NCI-H1436 (cell line): ENCODE measurements at regions not wholly inside any gene's neighbourhood (a gene's known extent, or its start where the extent isn't known, plus 50 kb on each side); places are given as distances from the start of the nearest gene placed in this dataset.
"Not testable (repeated sequence)": the region's sequence is repeated elsewhere in the genome, so short reads cannot be mapped to it uniquely, and the experiment has no call there.

ENCODE experiments used
- DNase-seq: peaks from one replicate; lab custom pipeline; 2025; lab: John Stamatoyannopoulos, UW

DNA sequence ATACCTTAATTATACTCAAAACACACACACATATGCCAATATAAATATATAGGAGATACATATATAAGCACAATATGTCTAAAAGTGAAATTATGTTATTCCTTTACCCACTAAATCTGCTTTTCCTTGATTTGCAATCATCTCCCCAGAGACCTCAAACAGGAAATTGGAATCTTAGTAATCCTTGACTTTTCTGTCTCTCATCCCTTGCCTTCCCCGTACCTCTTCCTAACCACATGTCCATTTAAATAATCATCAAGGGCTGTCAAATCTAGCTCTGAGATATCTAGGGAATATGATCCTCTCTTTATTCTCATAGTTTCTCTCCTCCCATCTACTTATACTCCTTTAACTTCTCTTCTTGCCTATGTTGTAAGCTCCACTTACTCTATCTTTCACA, 336.6 kb downstream of the HGF start:
- DNase-seq: no peak

DNA sequence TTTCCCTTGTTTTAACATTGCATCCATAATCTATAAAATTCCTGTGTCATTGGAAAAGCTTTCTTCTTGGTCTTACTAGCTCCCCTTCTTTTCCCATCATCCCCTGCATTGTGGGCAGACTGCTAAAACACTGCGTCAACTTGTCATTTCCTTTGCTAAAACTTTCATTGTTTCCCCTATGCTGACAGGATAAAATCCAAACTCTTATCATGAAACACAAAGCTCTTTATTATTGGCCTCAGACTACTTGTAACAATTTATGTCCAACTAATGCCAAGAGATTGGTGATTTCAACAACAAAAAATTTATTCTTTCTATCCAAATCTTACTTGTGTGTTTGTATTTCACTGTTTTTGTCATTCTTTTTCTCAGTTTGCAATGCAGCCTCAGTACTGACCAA, 339.1 kb downstream of the HGF start:
- no peak for DNase-seq

DNA sequence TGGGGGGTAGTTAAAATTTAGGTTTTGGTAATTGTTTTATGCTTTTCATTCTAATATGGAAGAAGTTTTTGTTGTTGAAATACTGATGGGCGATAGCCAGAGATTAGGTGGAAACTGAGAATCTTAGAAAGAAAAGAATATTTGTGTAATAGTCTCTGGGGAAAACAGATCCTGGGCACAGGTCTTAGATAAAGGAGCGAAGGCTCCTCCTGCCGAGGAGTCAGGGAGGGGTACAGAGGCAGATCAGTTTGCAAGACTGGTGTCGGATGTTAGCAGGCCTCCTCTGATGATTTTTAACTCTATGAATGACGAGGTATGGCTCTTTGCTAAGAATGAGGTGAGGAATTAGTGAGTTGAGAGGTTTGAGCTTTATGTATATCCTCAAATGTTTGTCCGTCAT, 339.7 kb downstream of the HGF start:
- DNase-seq: no peak

DNA sequence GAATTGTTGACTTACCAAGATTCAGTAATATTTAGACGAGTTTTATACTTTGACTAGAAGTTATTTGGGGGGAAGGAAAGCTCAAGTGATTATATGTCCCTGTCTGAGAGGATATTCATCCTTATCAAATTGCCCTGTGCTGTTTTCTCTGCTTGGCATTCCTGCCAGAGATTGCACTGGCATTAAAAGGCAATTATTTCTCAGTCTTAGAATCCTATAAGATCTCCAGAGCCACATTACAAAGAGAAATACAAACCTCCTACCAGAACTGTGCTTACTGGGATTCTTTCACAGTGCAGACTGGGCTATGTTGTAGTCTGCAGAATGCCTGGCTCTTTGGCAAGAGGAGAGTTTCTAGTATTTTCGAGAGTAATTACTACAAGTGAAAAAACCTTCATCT, 342.4 kb downstream of the HGF start:
- no peak for DNase-seq

DNA sequence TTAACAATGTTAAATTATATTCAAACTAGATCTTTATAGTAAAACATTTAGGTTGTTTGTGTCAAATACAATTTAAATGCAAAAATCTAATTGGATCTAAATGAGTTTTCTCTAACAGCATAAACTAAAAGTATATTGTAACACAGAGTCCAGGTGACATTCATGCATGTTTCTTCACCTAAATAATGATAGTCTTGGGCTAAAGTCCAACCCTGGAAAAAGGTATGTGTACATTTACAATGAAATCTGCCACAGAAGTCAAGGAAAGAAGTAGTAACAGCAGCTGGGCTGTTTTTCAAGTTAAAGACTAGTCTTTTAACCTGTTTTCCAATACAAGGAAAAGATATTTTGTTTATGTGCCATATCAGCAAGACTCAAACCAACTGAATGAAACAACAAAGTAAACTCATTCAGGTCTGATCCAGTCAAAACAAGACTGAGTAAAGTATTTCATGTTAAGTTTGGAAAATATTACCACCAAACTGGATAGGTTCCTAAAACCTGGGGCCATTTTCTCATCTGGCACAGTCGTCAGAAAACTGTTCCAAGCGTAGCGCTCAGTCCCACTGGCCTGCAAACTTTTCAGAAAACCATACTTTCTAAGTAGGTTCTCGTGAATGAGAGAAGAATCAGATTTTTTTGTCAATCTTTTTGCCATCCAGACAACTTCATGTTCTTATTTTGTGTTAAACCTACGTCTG, 349.2 kb downstream of the HGF start:
- DNase-seq: no peak

DNA sequence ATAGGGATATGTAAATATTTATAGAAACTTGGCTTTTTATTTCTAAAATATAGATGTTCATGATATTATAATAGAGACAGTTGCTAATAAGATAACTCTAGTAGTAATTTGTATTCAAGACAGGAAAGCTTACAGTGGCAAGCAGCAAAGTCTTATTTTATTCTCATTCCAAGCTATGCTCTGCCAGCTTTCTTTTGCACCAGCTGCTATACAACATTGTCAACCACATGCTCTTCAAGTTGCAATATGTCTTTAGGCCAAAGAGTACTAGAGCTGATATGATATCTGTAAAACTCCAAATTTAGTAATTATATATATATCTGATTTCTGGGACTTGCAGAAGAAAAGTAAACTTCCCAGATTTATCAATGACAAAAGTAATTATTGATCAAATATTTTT, 350.1 kb downstream of the HGF start:
- DNase-seq: no peak

DNA sequence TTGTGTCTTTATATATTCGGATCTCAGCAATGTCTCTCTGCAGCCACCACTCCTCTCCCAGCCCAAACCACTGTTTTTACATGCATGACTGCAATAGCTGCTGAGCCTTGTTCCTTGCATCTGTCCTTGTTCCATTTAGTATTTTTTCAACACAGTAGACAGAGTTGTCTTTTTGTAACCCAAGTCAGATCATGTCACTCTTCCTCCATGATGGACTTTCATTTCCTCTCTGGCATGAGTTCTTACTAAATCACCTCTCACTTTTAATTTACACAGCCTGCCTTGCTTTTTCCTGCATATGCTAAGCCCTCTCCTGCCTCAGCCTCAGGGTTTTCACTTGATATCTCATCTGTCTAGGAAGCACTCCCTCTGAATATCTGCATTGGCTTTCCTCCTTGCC, 353.2 kb downstream of the HGF start:
- no peak for DNase-seq

DNA sequence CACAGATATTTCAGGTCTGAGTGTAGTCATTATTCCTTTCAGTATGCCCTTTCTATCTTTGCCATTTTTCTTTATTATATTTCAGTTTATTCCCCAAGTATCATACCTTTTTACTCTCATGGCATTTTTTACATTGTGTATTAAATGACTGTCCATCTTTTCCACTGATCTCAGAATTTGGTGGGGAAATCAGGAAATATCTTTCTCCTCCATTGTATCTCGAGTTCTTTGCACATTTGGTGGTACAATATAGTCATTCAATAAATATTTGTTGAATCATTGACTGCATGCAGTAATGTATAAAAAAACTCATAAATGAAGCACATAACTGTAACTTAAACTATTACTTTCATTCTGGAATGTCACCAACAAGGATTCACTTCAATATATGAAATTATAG, 354.7 kb downstream of the HGF start:
- DNase-seq: no peak

DNA sequence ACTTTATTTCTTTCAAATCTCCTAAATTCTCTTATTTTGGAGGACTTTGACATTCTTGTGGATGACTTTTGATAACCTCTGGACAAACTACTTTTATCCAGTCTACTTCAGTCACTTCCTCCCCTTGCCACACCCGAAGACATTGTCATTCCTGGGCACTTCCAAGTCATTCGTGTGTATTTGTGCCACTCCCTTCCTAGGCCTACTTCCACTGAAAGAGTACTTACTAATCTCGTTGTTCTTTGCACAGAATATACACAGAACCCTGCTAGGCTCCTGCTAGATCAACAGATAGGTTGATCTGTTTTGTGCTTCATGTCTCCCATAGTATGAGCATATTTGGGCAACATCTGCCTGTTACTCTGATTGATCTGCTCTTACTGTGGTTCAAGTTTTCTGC, 355.4 kb downstream of the HGF start:
- DNase-seq: no peak

DNA sequence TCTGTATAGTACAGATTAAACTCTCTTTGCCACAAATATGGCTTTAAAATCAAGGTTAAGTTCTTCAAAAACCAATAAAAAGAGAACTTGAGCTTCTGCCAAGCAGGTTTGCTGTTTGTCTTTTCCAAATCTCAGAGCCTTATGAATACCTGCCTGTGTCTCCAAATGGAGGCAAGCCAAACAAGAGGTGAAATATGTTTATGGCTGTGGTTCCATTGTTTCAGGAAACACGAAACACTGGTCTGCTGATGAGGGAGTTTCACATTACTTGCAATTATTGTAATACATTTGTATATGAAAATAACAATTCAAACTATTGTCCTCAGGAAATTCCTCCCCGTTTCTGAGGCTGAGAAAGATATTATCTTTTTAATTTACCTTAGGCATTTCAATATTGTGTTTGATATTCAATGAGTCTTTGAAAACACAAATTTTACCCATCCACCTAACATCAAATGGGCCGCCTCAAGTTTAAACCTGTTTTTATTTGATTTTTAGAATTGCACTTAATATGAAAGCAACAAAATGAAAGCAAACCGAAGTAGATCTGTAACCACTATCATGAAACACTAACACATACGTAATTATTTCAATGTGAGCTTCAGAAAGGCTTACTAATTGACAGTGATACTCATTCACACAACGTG, 359.3 kb downstream of the HGF start:
- no peak for DNase-seq

DNA sequence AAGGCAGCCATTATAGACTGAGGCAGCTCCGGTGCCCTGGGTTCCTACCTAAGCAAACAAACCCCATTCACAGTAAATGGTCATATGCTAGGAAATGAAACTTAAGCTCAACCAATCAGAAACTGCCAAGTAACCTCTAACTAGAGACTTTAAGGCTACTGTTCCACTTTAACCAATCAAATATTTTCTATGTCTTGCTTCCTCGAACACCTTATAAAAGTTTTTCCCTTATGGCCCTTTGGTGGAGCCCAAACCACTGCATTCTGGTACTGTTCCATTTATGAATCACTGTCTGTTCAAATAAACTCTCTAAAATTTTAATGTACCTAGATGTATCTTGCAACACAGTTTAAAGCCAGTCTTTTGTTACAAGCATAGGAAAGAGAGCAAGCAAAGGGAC, 361.1 kb downstream of the HGF start:
- DNase-seq: no peak

DNA sequence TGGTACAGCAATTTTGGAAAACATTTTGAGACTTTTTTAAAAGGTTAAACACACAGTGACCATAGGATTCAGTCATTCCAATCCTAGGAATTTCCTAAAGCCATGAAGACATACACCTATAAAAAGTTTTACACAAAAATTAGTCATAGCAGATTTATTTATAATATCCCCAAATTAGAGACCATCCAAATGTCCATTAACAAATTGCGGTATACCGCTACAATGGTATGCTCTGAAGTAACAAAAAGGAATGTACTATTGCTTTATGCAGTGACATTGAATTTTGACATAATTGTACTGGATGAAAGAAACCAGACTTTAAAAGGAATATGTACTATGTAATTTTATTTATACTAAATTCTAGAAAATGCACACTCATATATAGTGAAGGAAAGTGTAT, 362.8 kb downstream of the HGF start:
- DNase-seq: no peak

DNA sequence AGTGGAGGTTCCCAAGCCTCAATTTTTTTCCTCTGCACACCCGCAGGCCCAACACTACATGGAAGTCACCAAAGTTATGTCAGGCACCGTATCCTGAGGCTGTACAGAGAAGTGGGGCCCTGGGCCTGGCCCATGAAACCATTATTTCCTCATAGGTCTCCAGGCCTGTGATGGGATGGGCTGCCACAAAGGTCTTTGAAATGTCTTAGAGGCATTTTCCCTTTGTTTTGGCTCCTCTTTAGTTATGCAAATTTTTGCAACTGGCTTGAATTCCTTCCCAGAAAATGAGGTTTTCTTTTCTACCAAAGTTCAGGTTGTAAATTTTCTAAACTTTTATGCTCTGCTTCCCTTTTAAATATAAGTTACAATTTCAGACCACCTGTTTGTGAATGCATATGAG, 365.2 kb downstream of the HGF start:
- no peak for DNase-seq

DNA sequence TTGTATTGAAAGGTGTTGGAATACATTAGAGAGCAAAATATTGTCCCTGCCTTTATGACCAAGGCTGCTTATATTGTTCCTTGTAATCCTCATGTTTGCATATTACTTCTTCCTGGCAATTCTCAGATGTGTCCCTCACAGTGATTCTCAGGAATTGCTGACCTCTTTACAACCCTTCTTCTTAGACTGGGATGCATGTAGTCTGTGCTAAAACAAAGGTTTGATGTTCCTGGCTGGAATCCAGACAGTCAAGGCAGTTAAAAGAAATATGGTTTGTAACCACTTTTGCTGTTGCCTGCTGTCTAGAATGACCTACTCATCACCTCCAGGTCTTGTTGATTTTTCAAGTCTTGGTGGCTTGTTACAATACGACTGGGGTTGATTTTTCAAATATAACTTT, 367.6 kb downstream of the HGF start:
- DNase-seq: no peak

DNA sequence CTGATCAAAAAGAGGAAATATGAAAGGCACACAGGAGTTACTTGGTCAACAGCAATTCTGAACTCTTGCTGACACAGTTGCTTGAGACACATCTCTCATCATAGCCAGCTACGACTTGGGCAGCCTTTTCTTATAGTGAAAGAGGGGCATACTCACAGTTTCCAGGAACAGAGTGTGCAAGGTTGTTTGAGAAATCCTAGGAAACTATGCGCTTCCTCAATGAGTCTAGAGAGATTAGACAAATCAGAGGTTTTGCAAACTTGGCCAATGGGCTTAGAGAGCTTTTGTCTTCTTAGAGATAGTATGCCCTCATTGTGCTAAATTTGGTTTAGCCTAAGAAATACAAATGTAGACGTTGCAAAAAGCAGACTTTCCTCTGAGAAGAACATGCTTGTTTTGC, 370.4 kb downstream of the HGF start:
- DNase-seq: no peak

DNA sequence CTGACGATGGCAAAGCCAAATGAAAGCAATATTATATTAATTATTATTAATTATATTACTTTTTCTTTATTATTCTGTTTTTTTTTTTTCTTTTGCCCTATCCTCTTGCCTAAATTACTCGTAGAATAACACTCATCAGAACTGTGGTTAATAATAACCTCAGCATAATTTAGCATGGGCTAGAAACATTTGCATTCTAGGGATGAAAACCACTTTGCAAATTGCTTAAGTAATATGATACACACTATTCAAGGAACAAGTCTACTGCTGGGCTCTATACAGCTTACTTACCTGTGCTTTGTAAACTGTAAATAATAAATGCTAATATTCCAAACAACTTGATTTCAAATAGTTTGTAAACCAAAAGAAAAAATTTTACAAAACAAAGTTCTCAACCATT, 375.8 kb downstream of the HGF start:
- peak; percentile 1 for DNase-seq

DNA sequence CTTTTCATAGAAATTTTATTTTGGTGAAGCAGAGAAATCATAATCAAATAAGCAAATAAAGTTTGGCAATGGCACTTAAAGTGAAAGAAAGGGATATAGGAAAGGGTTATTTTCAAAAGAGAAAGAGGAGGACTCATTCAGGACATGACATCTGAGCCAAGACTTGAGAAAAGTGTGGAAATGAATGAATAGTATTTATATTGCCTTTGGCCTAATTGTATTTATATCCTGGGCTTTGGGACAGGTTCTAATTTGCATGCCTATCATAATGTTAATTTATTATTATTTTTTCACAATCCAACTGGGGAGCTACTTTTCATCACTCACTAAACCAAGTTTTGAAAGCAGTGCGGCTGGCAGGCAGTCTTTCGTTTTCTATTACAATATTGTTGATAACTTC, 376.8 kb downstream of the HGF start:
- DNase-seq: no peak

DNA sequence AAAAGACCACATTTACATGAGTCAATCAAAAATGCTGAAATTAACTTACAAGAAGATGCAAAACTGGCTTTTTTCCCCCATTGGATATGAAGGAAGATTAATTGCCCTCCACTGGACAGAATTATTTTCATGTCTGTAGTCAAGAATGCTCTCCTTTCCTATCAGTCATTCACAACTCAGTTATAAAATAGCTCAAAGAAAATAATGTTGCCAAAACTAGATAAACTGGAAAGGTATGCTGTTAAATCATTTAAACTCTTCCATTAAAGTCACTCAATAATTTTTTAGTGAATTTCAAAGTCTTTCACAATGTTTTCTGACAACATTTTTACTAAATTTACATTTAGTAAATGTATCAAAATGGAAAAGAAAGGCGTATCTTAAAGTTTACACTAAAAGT, 384.5 kb downstream of the HGF start:
- DNase-seq: no peak

DNA sequence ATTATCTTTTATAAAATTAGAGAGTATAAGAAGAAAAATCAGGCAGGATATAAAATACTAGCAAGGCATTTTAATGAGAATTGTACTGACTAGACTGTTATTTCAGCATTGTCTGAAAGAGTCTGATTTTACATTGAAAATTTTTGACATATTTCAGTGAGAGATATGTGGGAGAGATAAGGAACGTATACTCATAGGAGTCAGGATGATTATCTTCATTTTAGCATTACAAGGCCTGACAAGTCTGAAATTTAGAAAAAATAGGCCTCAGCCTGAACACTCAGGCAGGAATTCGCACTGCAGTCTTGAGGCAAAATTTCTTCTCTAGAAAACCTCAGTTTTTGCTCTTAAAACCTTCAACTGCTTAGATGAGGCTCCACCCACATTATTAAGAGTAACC, 386.0 kb downstream of the HGF start:
- no peak for DNase-seq

DNA sequence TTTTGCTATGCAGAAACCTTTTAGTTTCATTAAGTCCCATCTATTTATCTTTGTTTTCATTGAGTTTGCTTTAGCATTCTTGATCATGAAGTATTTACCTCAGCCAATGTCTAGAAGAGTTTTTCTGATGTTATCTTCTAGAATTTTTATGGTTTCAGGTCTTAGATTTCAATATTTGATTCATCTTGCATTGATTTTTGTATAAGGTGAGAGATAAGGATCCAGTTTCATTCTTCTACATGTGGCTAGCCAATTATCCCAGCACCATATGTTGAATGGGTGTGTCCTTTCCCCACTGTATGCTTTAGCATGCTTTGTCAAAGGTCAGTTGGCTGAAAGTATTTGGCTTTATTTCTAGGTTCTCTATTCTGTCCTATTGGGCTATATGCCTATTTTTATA, 395.2 kb downstream of the HGF start:
- DNase-seq: not testable (repeated sequence)

DNA sequence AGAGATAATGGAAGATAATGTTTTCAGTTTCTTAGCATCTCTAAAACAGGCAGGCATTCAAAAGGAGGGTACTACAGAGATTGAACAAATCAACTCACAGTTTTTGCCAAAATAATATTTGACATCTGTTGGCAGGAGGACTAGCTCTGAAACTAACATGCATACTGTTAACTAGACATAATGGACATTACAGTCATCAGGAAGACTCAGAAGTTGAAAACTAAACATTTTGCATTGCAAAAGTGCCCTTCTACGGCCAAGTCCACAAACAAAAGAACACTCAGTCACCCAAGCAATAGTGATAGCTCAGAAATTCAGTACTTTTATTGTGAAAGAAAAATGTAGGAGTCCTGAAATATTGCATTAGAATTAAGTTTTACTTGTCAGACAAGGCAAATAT, 399.0 kb downstream of the HGF start:
- no peak for DNase-seq

DNA sequence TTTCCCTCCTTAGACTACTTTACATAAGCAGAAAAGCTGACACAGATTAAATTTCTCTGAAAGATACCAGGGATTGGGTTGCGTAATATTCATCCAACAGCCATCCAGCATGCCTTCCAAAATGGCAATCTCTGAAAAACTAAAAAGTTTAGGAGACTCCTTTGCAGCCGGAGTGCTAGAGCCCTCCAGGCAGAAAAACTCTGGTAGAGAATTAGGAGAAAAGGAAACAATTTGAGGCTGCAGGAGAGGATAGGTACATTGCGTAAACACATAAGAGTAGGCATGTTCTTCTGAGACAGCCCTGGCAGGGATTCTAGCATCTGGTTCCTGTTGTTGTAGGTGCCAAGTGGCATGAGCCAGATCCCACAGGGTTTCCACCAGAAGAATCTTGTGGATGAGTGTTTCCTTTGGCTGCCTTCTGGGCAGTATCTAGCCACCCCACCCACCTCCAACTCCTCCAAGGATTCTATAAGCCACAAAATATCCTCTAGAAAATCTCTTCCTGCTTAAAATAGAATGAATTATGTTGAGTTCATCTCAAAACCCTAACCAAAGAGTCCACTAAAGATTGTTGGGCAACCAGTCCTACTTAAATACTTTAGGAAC, 402.4 kb downstream of the HGF start:
- no peak for DNase-seq

DNA sequence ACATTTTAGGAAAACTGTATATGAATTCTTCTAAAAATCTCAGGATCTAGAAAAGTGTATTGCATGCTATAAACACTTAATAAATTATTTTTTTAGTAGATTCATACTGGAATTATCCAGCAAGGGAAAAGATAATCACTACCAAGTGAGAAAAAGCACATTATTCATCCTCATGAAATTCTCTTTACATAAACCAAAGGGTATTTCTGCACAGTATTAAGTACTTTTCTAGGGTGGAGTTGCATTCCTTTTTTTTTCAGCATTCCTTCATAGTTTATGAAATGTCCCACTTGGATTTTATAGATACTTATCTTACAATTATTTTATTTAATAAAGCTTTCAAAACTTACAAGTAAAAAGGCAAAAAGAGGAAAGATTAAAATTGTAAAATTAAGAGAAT, 403.3 kb downstream of the HGF start:
- DNase-seq: no peak

DNA sequence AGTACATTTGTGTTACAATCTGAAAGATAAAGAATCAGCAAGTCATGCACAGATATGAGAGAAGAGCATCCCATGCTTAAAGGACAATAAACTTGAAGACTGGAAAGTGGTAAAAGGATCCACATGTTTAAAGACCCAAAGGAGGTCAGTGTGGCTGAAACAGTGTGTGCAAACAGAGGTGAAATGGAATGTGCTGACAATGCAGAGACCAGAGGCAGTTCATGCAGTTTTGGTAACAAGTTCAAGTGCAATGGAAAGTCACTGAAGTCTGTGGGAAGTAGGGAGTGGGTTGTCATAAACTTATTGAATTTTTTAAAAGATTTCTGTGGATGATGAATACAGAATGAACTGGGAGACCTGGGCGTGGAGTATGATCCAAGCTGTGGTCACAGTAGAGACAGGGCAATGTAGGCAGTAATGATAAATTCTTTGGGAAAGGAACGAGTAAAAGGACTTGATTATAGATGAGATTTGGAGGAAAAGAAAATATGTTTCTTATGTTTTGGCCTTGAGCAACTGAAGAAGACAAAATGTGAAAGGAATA, 408.0 kb downstream of the HGF start:
- no peak for DNase-seq
